Karpas-422 (cell line): ENCODE measurements at regions not wholly inside any gene's neighbourhood (a gene's known extent, or its start where the extent isn't known, plus 50 kb on each side); places are given as distances from the start of the nearest gene placed in this dataset.
"Not testable (repeated sequence)": the region's sequence is repeated elsewhere in the genome, so short reads cannot be mapped to it uniquely, and the experiment has no call there.

Experiments used
- DNase-seq: peaks from one replicate; pipeline ENCODE4 v3.0.0-alpha.2; 2015
- H2AFZ ChIP-seq: fragments of 200-600 bp; sonication (generic); 2 replicates; pipeline ENCODE4 v1.6.1; 2014; ENCODE audit warnings: antibody characterized with exemption, low read length, mixed read lengths
- H3K27ac ChIP-seq: fragments of 200-600 bp; sonication (generic); 2 replicates; pipeline ENCODE4 v1.5.1; 2014; ENCODE audit warnings: mild to moderate bottlenecking, low read length, moderate library complexity
- H3K27me3 ChIP-seq: fragments of 200-600 bp; sonication (generic); 2 replicates; pipeline ENCODE4 v1.6.1; 2014; ENCODE audit warnings: low read length, mixed read lengths
- H3K36me3 ChIP-seq: fragments of 200-600 bp; sonication (generic); 2 replicates; pipeline ENCODE4 v1.6.1; 2014; ENCODE audit warnings: low read length, mixed read lengths; ENCODE audit not compliant: insufficient read depth
- H3K4me1 ChIP-seq: fragments of 200-600 bp; sonication (generic); 2 replicates; pipeline ENCODE4 v1.6.1; 2014; ENCODE audit warnings: mild to moderate bottlenecking, low read length, mixed read lengths
- H3K4me2 ChIP-seq: fragments of 200-600 bp; sonication (generic); 2 replicates; pipeline ENCODE4 v1.6.1; 2014; ENCODE audit warnings: low read length, low read depth, mild to moderate bottlenecking; ENCODE audit not compliant: poor library complexity, severe bottlenecking
- H3K4me3 ChIP-seq: fragments of 200-600 bp; sonication (generic); 2 replicates; pipeline ENCODE4 v1.5.1; 2014; ENCODE audit warnings: mild to moderate bottlenecking, antibody characterized with exemption, low read length, mixed read lengths
- H3K79me2 ChIP-seq: fragments of 200-600 bp; sonication (generic); 2 replicates; pipeline ENCODE4 v1.6.1; 2014; ENCODE audit warnings: mild to moderate bottlenecking, low read length, mixed read lengths
- H3K9ac ChIP-seq: fragments of 200-600 bp; sonication (generic); 2 replicates; pipeline ENCODE4 v1.6.0; 2014; ENCODE audit warnings: low read length
- H3K9me2 ChIP-seq: fragments of 200-600 bp; sonication (generic), shearing (Covaris generic); replicated peaks from 2 replicates; pipeline ENCODE4 v1.6.0; 2014; ENCODE audit warnings: mild to moderate bottlenecking, low read length, moderate library complexity; ENCODE audit not compliant: insufficient read depth
- H3K9me3 ChIP-seq: fragments of 300-700, 200-600 bp; sonication (generic); 2 replicates; pipeline ENCODE4 v1.6.1; 2014; ENCODE audit warnings: low read length, mixed read lengths
- H4K20me1 ChIP-seq: fragments of 200-600 bp; sonication (generic); 2 replicates; pipeline ENCODE4 v1.6.1; 2014; ENCODE audit warnings: mild to moderate bottlenecking, antibody characterized with exemption, low read length, low read depth; ENCODE audit not compliant: insufficient read depth

DNA sequence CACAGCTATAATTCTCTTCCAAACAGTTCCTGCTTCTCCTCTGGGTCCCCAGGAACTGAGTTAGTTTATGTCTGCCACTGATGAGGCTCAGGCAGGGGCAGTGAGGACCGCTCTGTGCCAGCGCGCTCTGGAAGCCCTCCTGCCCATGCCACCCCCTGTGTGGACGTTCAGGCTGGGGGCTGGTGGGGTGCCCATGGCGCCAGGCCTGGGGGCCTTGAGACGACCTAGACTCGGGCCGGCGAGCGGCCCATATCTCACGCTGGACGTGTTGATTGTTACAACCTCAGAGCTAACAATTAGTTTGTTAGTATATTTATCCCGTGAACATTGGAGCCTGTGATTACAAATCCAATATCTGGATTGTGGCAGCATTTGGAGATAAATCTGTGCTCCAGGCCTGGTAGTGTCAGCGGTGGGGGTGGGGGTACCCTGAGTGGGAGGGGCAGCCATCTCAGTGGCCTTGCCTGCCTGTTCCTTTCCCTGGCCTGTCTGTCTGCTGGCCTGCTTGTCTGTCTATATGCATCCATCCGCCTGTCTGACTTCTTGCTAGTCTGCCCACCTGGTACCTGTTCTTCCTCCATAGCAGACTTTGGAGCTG, 256.5 kb upstream of the MVB12B start:
- H3K9me3 ChIP-seq: no peaks in the 10 kb centered on the region
- H2AFZ ChIP-seq: no peak overlapping the region
- H3K9ac ChIP-seq: no peak overlapping the region
- DNase-seq: no peak
- H4K20me1 ChIP-seq: no peaks in the 10 kb centered on the region
- H3K4me2 ChIP-seq: no peak overlapping the region
- H3K79me2 ChIP-seq: no peaks in the 10 kb centered on the region
- no peaks in the 10 kb centered on the region for H3K27me3 ChIP-seq
- no peaks in the 10 kb centered on the region for H3K9me2 ChIP-seq
- no peaks in the 10 kb centered on the region for H3K36me3 ChIP-seq
- H3K4me3 ChIP-seq: no peak overlapping the region
- no peak overlapping the region for H3K27ac ChIP-seq
- H3K4me1 ChIP-seq: no peaks in the 10 kb centered on the region

DNA sequence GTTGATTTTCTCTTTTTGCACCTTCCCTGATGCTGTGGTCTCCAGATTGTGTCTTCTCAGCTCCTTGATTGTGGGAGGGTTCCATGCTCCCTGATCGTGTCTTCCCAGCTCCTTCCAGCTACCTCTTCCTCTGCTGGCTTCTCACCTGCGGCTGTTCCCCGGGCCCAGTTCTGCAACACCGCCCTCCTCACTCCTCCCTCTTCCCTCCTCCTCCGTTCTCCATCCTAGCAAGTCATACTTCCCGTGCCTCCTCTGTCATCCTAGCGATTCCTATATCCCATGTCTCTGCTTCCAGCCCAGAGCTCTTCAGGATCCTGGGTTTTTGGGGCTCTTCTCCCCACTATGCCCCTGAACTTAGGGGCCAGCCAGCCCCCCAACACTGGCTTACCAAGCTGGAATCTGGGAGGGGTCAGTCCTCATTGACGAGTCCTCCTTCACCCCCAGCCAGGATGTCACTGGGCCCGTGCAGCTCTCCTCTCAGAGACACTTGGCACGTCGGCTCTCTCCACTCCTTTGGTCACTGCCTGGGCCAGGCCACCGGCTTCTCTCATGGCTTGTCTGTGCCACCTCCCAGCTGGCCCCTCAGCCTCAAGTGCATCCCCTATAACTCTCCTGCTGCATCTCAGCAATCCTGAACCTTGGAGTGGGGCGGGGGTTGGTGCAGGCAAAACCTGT, 255.4 kb upstream of the MVB12B start:
- H3K27ac ChIP-seq: no peak overlapping the region
- H3K4me2 ChIP-seq: no peak overlapping the region
- no peaks in the 10 kb centered on the region for H3K4me1 ChIP-seq
- H3K36me3 ChIP-seq: no peaks in the 10 kb centered on the region
- no peaks in the 10 kb centered on the region for H3K27me3 ChIP-seq
- no peak overlapping the region for H3K9ac ChIP-seq
- no peaks in the 10 kb centered on the region for H4K20me1 ChIP-seq
- no peaks in the 10 kb centered on the region for H3K9me3 ChIP-seq
- H3K4me3 ChIP-seq: no peak overlapping the region
- no peaks in the 10 kb centered on the region for H3K9me2 ChIP-seq
- DNase-seq: no peak
- H3K79me2 ChIP-seq: no peaks in the 10 kb centered on the region
- no peak overlapping the region for H2AFZ ChIP-seq

DNA sequence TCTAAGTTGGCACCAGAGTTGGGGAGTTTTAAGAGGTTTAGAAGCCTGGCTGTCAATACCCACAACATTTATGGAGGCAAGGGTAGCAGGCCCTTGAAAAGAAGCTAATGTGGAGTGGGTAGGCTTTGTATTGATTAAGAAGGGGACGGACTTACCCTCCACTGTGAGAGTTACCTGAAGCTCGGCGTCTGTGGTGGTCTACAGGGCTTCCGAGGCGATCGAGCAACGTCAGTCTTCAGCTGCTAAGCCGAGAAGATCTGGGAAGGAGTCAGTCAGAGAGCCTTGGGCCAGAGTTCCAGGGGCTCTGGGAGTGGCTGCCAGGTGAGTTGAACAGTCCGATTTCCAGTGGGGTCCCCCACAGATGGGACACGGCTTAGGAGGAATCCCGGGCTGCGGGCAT, 249.0 kb upstream of the MVB12B start:
- H3K4me3 ChIP-seq, DNase-seq, H2AFZ ChIP-seq, H3K27me3 ChIP-seq, H3K9ac ChIP-seq, H3K79me2 ChIP-seq, H3K9me2 ChIP-seq, H3K4me1 ChIP-seq, H3K4me2 ChIP-seq, H3K27ac ChIP-seq, H3K9me3 ChIP-seq, H3K36me3 ChIP-seq, H4K20me1 ChIP-seq: not testable (repeated sequence)

DNA sequence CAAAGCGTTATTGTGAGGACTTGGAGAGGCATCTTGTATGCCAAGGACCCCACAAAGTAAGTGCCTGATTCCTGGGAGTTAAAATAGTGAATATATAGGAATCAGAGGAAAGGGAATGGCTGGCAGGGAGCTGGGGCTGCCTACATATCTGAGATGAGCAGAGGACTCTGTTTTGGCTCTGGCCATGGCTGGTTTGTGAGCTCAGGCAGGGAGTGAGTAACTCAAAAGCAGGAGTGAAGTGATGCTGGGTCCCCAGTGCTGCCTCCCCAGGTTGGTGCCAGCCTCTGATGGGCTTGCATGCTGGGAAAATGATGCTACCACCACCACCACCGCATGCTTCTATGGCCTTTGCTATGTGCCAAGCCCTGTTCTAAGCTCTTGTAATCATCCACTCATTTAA, 246.0 kb upstream of the MVB12B start:
- no peaks in the 10 kb centered on the region for H3K9me3 ChIP-seq
- no peaks in the 10 kb centered on the region for H3K27me3 ChIP-seq
- DNase-seq: no peak
- H3K36me3 ChIP-seq: no peaks in the 10 kb centered on the region
- H3K27ac ChIP-seq: no peak overlapping the region
- no peaks in the 10 kb centered on the region for H3K79me2 ChIP-seq
- H4K20me1 ChIP-seq: no peaks in the 10 kb centered on the region
- no peak overlapping the region for H2AFZ ChIP-seq
- H3K4me2 ChIP-seq: no peak overlapping the region
- no peak overlapping the region for H3K9ac ChIP-seq
- H3K9me2 ChIP-seq: no peaks in the 10 kb centered on the region
- no peak overlapping the region for H3K4me3 ChIP-seq
- no peaks in the 10 kb centered on the region for H3K4me1 ChIP-seq

DNA sequence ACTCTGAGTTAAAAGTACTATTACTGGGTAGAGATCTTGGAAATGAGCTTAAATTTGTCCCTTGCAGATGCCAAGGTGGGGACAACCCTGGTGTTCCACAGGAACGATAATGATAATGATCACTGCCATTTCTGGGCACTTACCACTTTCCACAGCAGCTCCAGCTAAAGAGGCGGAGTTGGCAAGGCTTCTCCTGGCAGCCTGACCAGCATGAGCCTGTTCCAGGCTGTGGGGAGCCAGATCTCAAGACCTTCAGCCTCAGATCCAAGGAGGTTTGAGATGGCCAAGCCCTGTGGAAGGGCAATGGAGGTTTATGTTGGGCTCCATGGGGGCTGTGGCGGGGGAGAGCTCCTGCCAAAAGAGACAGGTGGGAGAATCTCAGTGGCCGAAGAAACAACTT, 244.9 kb upstream of the MVB12B start:
- no peak overlapping the region for H2AFZ ChIP-seq
- no peak overlapping the region for H3K4me2 ChIP-seq
- no peaks in the 10 kb centered on the region for H3K9me2 ChIP-seq
- no peaks in the 10 kb centered on the region for H3K9me3 ChIP-seq
- H3K27me3 ChIP-seq: no peaks in the 10 kb centered on the region
- H3K4me1 ChIP-seq: no peaks in the 10 kb centered on the region
- no peaks in the 10 kb centered on the region for H3K36me3 ChIP-seq
- no peaks in the 10 kb centered on the region for H3K79me2 ChIP-seq
- DNase-seq: no peak
- no peak overlapping the region for H3K27ac ChIP-seq
- no peak overlapping the region for H3K9ac ChIP-seq
- no peaks in the 10 kb centered on the region for H4K20me1 ChIP-seq
- H3K4me3 ChIP-seq: no peak overlapping the region

DNA sequence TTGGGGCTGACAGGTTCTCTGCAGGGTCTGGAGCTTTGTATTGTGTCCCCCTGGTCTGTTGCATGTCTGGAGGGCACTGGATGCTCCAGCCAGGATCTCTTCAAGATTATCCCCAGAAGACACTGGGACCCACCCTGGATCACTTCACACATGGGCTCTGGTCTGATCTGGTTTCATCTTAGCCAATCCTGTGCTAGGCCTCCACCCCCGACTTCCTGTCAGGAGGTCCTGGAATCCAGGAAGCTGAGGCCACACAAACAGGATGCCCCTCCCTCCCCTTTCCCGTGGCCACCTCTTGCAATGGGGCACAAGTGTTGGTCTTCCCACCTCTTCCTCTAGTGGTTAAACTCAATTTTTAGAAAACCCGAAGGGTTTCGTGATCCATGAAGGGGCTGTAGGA, 242.6 kb upstream of the MVB12B start:
- Histone ChIP-seq H3K4me1 (no peaks in the 10 kb centered on the region), H4K20me1 (no peaks in the 10 kb centered on the region), H3K27ac (no peak overlapping the region), H2AFZ (no peak overlapping the region), H3K9me2 (no peaks in the 10 kb centered on the region), H3K27me3 (no peaks in the 10 kb centered on the region), H3K4me3 (no peak overlapping the region), H3K79me2 (no peaks in the 10 kb centered on the region), H3K4me2 (no peak overlapping the region), H3K9ac (no peak overlapping the region), H3K36me3 (no peaks in the 10 kb centered on the region), H3K9me3 (no peaks in the 10 kb centered on the region)
- no peak for DNase-seq

DNA sequence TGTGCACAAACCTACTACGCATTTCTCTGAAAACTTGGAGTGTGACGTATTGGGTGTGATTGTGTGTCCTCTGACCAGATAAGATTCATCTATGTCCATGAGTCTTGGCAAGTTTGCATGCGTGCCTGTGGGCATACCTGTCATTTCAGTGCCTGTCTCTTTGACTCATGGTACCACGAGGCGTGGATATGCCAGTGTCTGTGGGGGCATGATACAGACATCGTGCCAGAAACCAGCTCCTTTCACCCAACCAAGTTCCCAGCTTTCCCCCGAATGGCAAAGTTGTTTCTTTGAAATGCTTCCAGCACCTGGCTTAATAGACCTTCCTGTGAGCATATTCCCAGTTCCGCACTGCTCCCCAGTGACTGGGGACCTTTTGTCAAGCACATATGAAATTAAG, 241.9 kb upstream of the MVB12B start:
- no peaks in the 10 kb centered on the region for H3K9me2 ChIP-seq
- H3K4me1 ChIP-seq: no peaks in the 10 kb centered on the region
- H3K27ac ChIP-seq: no peak overlapping the region
- H3K4me2 ChIP-seq: no peak overlapping the region
- H3K9ac ChIP-seq: no peak overlapping the region
- DNase-seq: no peak
- H3K4me3 ChIP-seq: no peak overlapping the region
- H3K9me3 ChIP-seq: no peaks in the 10 kb centered on the region
- H3K36me3 ChIP-seq: no peaks in the 10 kb centered on the region
- no peaks in the 10 kb centered on the region for H3K79me2 ChIP-seq
- no peaks in the 10 kb centered on the region for H4K20me1 ChIP-seq
- no peak overlapping the region for H2AFZ ChIP-seq
- no peaks in the 10 kb centered on the region for H3K27me3 ChIP-seq

DNA sequence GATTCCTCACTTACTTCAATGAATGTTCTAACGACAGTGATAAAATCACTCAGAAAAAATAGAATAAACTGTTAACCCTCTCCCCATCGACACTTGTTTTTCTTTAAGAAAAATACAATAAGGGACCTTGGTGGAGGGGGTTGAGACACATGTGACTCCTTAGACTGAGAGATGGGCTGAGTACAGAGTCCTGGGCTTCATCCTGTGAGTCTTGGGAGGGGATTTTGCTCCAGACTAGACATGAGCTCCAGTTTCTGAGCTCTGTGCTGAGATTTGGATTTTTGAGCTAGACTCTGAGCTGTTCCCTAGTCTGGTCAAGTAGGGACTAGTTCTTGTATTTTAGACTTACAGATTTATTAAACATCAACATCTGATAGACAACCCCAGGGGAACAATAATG, 241.5 kb upstream of the MVB12B start:
- Histone ChIP-seq H3K9me3 (no peaks in the 10 kb centered on the region), H3K4me3 (no peak overlapping the region), H3K9me2 (no peaks in the 10 kb centered on the region), H3K36me3 (no peaks in the 10 kb centered on the region), H4K20me1 (no peaks in the 10 kb centered on the region), H3K9ac (no peak overlapping the region), H3K4me2 (no peak overlapping the region), H3K27me3 (no peaks in the 10 kb centered on the region), H3K79me2 (no peaks in the 10 kb centered on the region), H3K4me1 (no peaks in the 10 kb centered on the region), H2AFZ (no peak overlapping the region), H3K27ac (no peak overlapping the region)
- no peak for DNase-seq
